HEK293T (cell line): ENCODE measurements at regions not wholly inside any gene's neighbourhood (a gene's known extent, or its start where the extent isn't known, plus 50 kb on each side); places are given as distances from the start of the nearest gene placed in this dataset.

Experiments
- CTCF ChIA-PET: fragments of 350-600 bp; formaldehyde crosslinking; extraction: SDS; loops from one replicate; lab custom pipeline; 2021; ENCODE audit warnings: antibody characterized with exemption, inconsistent platforms; lab: Yijun Ruan, JAX
- POLR2A ChIA-PET: fragments of 350-600 bp; formaldehyde crosslinking; extraction: SDS; loops from one replicate; lab custom pipeline; 2020; ENCODE audit warnings: antibody characterized with exemption, inconsistent platforms; lab: Yijun Ruan, JAX
- DNase-seq: peaks from one replicate; pipeline ENCODE4 v3.0.0; 2012; ENCODE audit warnings: mixed read lengths; ENCODE audit errors: extremely low spot score
- ARNT ChIP-seq: fragments of 450-650 bp; IDR thresholded peaks from 2 replicates; pipeline ENCODE4 v1.6.1; 2017; ENCODE audit warnings: mild to moderate bottlenecking
- FOXK2 ChIP-seq: fragments of 450-650 bp; IDR thresholded peaks from 2 replicates; pipeline ENCODE4 v1.6.1; 2016; ENCODE audit warnings: mild to moderate bottlenecking
- HDGF ChIP-seq: fragments of 450-650 bp; IDR thresholded peaks from 2 replicates; pipeline ENCODE4 v1.6.1; 2017; ENCODE audit warnings: antibody characterized with exemption, borderline replicate concordance
- NFRKB ChIP-seq: fragments of 450-650 bp; IDR thresholded peaks from 2 replicates; pipeline ENCODE4 v1.6.1; 2016; ENCODE audit warnings: mild to moderate bottlenecking, moderate library complexity
- TARDBP ChIP-seq: fragments of 450-650 bp; IDR thresholded peaks from 2 replicates; pipeline ENCODE4 v1.6.1; 2016
- ZNF384 ChIP-seq: fragments of 450-650 bp; IDR thresholded peaks from 2 replicates; pipeline ENCODE4 v1.6.1; 2016
- TF ChIP-seq, protein P1 (sequence below): fragments of 450-650 bp; IDR thresholded peaks from 2 replicates; pipeline ENCODE4 v1.6.1; 2016

DNA sequence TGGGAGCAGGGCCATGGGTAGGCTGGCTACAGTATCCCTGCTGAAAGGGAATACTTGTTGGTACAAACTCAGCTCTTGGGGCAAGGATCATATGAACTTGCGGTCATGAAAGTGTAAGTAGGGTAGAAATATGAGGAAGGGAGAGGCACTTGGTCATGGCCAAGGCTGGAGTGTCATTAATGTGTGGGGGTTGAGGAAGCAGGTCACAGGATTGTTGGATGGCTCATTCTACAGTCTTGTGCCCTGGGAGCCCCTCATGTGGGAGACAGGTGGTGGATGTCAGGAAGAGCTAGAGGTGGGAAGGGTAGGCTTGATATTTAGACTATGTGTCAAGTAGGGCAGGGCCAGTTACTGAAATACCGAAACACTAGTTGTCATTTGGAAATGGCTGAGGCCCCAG, 95.5 kb downstream of the RRM1 start:
- no peak for TF ChIP-seq ARNT
- TF ChIP-seq TARDBP, result no peak
- TF ChIP-seq ZNF384, result no peak
- TF ChIP-seq NFRKB, result no peak
- TF ChIP-seq, protein P1, sequence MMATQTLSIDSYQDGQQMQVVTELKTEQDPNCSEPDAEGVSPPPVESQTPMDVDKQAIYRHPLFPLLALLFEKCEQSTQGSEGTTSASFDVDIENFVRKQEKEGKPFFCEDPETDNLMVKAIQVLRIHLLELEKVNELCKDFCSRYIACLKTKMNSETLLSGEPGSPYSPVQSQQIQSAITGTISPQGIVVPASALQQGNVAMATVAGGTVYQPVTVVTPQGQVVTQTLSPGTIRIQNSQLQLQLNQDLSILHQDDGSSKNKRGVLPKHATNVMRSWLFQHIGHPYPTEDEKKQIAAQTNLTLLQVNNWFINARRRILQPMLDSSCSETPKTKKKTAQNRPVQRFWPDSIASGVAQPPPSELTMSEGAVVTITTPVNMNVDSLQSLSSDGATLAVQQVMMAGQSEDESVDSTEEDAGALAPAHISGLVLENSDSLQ, result no peak
- TF ChIP-seq HDGF, result no peak
- no peak for TF ChIP-seq FOXK2
- no peak for DNase-seq
- CTCF ChIA-PET, result no interaction called here
- POLR2A ChIA-PET, result no interaction called here
